H9 (cell line): ENCODE measurements at regions not wholly inside any gene's neighbourhood (a gene's known extent, or its start where the extent isn't known, plus 50 kb on each side); places are given as distances from the start of the nearest gene placed in this dataset.

Experiments used
- DNase-seq: peaks from one replicate; pipeline ENCODE4 v3.0.0-alpha.2; 2017
- H2AFZ ChIP-seq: one replicate; pipeline ENCODE4 v1.6.1; 2013; ENCODE audit warnings: mild to moderate bottlenecking, low read length, control low read depth, moderate library complexity
- H2AK5ac ChIP-seq: 2 replicates; pipeline ENCODE4 v1.6.1; 2013; ENCODE audit warnings: low read length, control low read depth, mixed read lengths; ENCODE audit not compliant: insufficient read length
- H2BK120ac ChIP-seq: one replicate; pipeline ENCODE4 v1.6.1; 2013; ENCODE audit warnings: low read depth, mild to moderate bottlenecking, low read length, control low read depth, inconsistent platforms; ENCODE audit not compliant: poor library complexity, severe bottlenecking
- H2BK12ac ChIP-seq: 2 replicates; pipeline ENCODE4 v1.6.1; 2013; ENCODE audit warnings: low read length, control low read depth, mixed read lengths, low read depth; ENCODE audit not compliant: insufficient read length
- H2BK15ac ChIP-seq: 2 replicates; pipeline ENCODE4 v1.6.1; 2013; ENCODE audit warnings: low read depth, low read length, control low read depth
- H2BK20ac ChIP-seq: one replicate; pipeline ENCODE4 v1.6.1; 2013; ENCODE audit warnings: low read depth, mild to moderate bottlenecking, low read length, control low read depth, inconsistent platforms; ENCODE audit not compliant: poor library complexity, severe bottlenecking
- H2BK5ac ChIP-seq: 2 replicates; pipeline ENCODE4 v1.6.1; 2013; ENCODE audit warnings: low read length, control low read depth, mixed read lengths; ENCODE audit not compliant: insufficient read length
- H3K14ac ChIP-seq: 2 replicates; pipeline ENCODE4 v1.6.1; 2013; ENCODE audit warnings: low read length, control low read depth; ENCODE audit not compliant: insufficient read depth
- H3K18ac ChIP-seq: 2 replicates; pipeline ENCODE4 v1.6.1; 2013; ENCODE audit warnings: low read depth, mild to moderate bottlenecking, mixed read lengths, low read length, control low read depth; ENCODE audit not compliant: insufficient read length
- H3K23ac ChIP-seq: 2 replicates; pipeline ENCODE4 v1.6.1; 2013; ENCODE audit warnings: low read length, control low read depth, mixed read lengths, low read depth; ENCODE audit not compliant: insufficient read length
- H3K23me2 ChIP-seq: 2 replicates; pipeline ENCODE4 v1.6.1; 2013; ENCODE audit warnings: low read depth, mild to moderate bottlenecking, mixed read lengths, low read length, control low read depth; ENCODE audit not compliant: insufficient read length, poor library complexity, severe bottlenecking
- H3K27ac ChIP-seq: 2 replicates; pipeline ENCODE4 v1.5.1; 2013; ENCODE audit warnings: low read length, control low read depth, mixed read lengths, low read depth; ENCODE audit not compliant: insufficient read length
- H3K27me3 ChIP-seq: 2 replicates; pipeline ENCODE4 v1.6.1; 2013; ENCODE audit warnings: low read length, control low read depth, inconsistent platforms; ENCODE audit not compliant: insufficient read depth
- H3K4ac ChIP-seq: 2 replicates; pipeline ENCODE4 v1.6.1; 2013; ENCODE audit warnings: low read depth, mild to moderate bottlenecking, control low read depth, inconsistent platforms, low read length, moderate library complexity
- H3K4me1 ChIP-seq: 2 replicates; pipeline ENCODE4 v1.6.1; 2013; ENCODE audit warnings: low read length, control low read depth, inconsistent platforms; ENCODE audit not compliant: insufficient read depth
- H3K4me2 ChIP-seq: 2 replicates; pipeline ENCODE4 v1.6.1; 2013; ENCODE audit warnings: low read length, control low read depth, mixed read lengths; ENCODE audit not compliant: insufficient read length, insufficient read depth
- H3K56ac ChIP-seq: 2 replicates; pipeline ENCODE4 v1.6.1; 2013; ENCODE audit warnings: low read depth, mild to moderate bottlenecking, mixed read lengths, low read length, control low read depth; ENCODE audit not compliant: insufficient read length
- H3K79me1 ChIP-seq: 2 replicates; pipeline ENCODE4 v1.6.1; 2013; ENCODE audit warnings: low read depth, mild to moderate bottlenecking, moderate library complexity, low read length, control low read depth, inconsistent platforms; ENCODE audit not compliant: insufficient read depth, poor library complexity, severe bottlenecking
- H3K79me2 ChIP-seq: 2 replicates; pipeline ENCODE4 v1.6.1; 2013; ENCODE audit warnings: low read length, control low read depth, inconsistent platforms; ENCODE audit not compliant: insufficient read depth
- H3K9ac ChIP-seq: 2 replicates; pipeline ENCODE4 v1.6.1; 2013; ENCODE audit warnings: low read length, control low read depth, mixed read lengths; ENCODE audit not compliant: insufficient read length; ENCODE audit errors: extremely low read depth
- H3K9me3 ChIP-seq: one replicate; pipeline ENCODE4 v1.6.1; 2013; ENCODE audit warnings: low read depth, low read length, inconsistent platforms; ENCODE audit not compliant: control insufficient read depth
- H3T11ph ChIP-seq: one replicate; pipeline ENCODE4 v1.6.1; 2013; ENCODE audit warnings: mild to moderate bottlenecking, low read length, control low read depth, inconsistent platforms
- H4K20me1 ChIP-seq: one replicate; pipeline ENCODE4 v1.6.1; 2013; ENCODE audit not compliant: control insufficient read depth, insufficient read length, insufficient read depth
- H4K5ac ChIP-seq: 2 replicates; pipeline ENCODE4 v1.6.1; 2013; ENCODE audit warnings: low read depth, mild to moderate bottlenecking, mixed read lengths, low read length, control low read depth; ENCODE audit not compliant: insufficient read length
- H4K8ac ChIP-seq: replicated peaks from 2 replicates; pipeline ENCODE4 v1.6.1; 2013; ENCODE audit warnings: low read length, control low read depth, mixed read lengths, low read depth; ENCODE audit not compliant: insufficient read length
- H4K91ac ChIP-seq: 2 replicates; pipeline ENCODE4 v1.6.1; 2013; ENCODE audit warnings: low read depth, mild to moderate bottlenecking, moderate library complexity, mixed read lengths, low read length, control low read depth; ENCODE audit not compliant: insufficient read length
- H3K27ac Mint-ChIP-seq, 3 experiments: 2 replicates in 2 of 3; 3 replicates in 1 of 3; pipeline ENCODE4 v1.8.0; 2020 to 2021; ENCODE audit warnings: mixed read lengths in 3 of 3, mild to moderate bottlenecking in 1 of 3, moderate library complexity in 1 of 3
- H3K27me3 Mint-ChIP-seq: 2 replicates; pipeline ENCODE4 v1.8.0; 2021; ENCODE audit warnings: low read depth, mild to moderate bottlenecking, moderate library complexity, mixed read lengths
- H3K36me3 Mint-ChIP-seq, 3 experiments: 2 replicates in 2 of 3; 3 replicates in 1 of 3; pipeline ENCODE4 v1.8.0; 2020 to 2021; ENCODE audit warnings: low read depth in 3 of 3, mixed read lengths in 3 of 3; ENCODE audit not compliant: insufficient read depth in 1 of 3
- H3K4me1 Mint-ChIP-seq, 2 experiments: 2 replicates each; pipeline ENCODE4 v1.8.0; 2020; ENCODE audit warnings: mixed read lengths in 2 of 2
- H3K4me3 Mint-ChIP-seq, 2 experiments: 2 replicates in 1 of 2; 3 replicates in 1 of 2; pipeline ENCODE4 v1.8.0; 2020 to 2021; ENCODE audit warnings: mild to moderate bottlenecking in 2 of 2, mixed read lengths in 2 of 2, moderate library complexity in 1 of 2
- H3K9me3 Mint-ChIP-seq, 2 experiments: 2 replicates in 1 of 2; 3 replicates in 1 of 2; pipeline ENCODE4 v1.8.0; 2020; ENCODE audit warnings: mild to moderate bottlenecking in 2 of 2, mixed read lengths in 2 of 2, moderate library complexity in 1 of 2
- CTCF ChIP-seq: fragments of 200-600 bp; sonication (generic); conservative IDR thresholded peaks from 3 replicates; pipeline ENCODE4 v1.8.0; 2021; ENCODE audit warnings: antibody characterized with exemption, mild to moderate bottlenecking
- WGBS: extraction: QIAGEN DNeasy Blood & Tissue Kit; methylation state at CpG from one replicate; pipeline ENCODE4 v1.1.7; 2013; ENCODE audit warnings: missing lambda C conversion rate, low lambda C conversion rate, mixed read lengths; ENCODE audit not compliant: insufficient read length; ENCODE audit errors: extremely low coverage; 5-methylcytosine and 5-hydroxymethylcytosine counted together

- Histone ChIP-seq H3K18ac (no peak overlapping the region), H3K79me2 (no peaks in the 10 kb centered on the region), H3K4me2 (no peak overlapping the region), H3K4ac (no peak overlapping the region), H4K20me1 (no peaks in the 10 kb centered on the region), H2AFZ (no peak overlapping the region), H3K79me1 (no peaks in the 10 kb centered on the region), H4K5ac (no peak overlapping the region), H2AK5ac (no peak overlapping the region), H3T11ph (no peak overlapping the region), H2BK5ac (no peak overlapping the region), H2BK20ac (no peak overlapping the region), H3K27me3 (no peaks in the 10 kb centered on the region), H2BK120ac (no peak overlapping the region), H4K91ac (no peak overlapping the region), H2BK12ac (no peak overlapping the region), H3K56ac (no peak overlapping the region), H3K27ac (no peak overlapping the region), H3K9me3 (peaks cover 13% of the 10 kb centered on the region), H3K9ac (no peak overlapping the region), H4K8ac (no peak overlapping the region), H2BK15ac (no peak overlapping the region), H3K14ac (no peak overlapping the region), H3K4me1 (peaks cover 4% of the 10 kb centered on the region; the same call in 1 of the 2 replicates), H3K23me2 (no peaks in the 10 kb centered on the region), H3K23ac (no peak overlapping the region)
- H3K36me3 Mint-ChIP-seq, result peaks cover 7 to 18% (median 12%) of the 10 kb centered on the region in 3 experiments; a peak in 5 of 7 replicates
- no peak for TF ChIP-seq CTCF
- WGBS, result no CpG with 5 or more reads among the region's 16 CpGs
- H3K4me3 Mint-ChIP-seq, result no peak overlapping the region
- H3K27me3 Mint-ChIP-seq, result peaks cover 11% of the 10 kb centered on the region
- H3K9me3 Mint-ChIP-seq, result peaks cover 10 to 12% of the 10 kb centered on the region in 2 experiments
- peak overlapping the region in 1 of 3 experiments; percentile 34; a peak in 1 of 7 replicates for H3K27ac Mint-ChIP-seq
- H3K4me1 Mint-ChIP-seq, result peaks cover 56% of the 10 kb centered on the region in 2 experiments
- peak; percentile 11 for DNase-seq
These were observed 165.6 kb upstream of the IRX2 start for GRCh38 chr5:2917093-2917492.
